ENCODE measurements at regions not wholly inside any gene's neighbourhood (a gene's known extent, or its start where the extent isn't known, plus 50 kb on each side); places are given as distances from the start of the nearest gene placed in this dataset.

GRCh38 chr5:56402266-56403220, 169.4 kb upstream of the ANKRD55 start:
- H3K4me3 ChIP-seq: no peak overlapping the region
- no TSS peak for BruUV-seq (replicated peaks)
- intact Hi-C loops (cut with micrococcal nuclease) (no loop called here), in situ Hi-C loops (cut with MboI) (no loop called here)
- no peak for ATAC-seq
- no peaks in the 10 kb centered on the region for H3K9me3 ChIP-seq (replicated peaks; ENCODE audit: control insufficient read depth, insufficient read depth, low read depth, low read length)
- H3K79me2 ChIP-seq (ENCODE audit: control insufficient read depth, insufficient read depth, low read length): no peaks in the 10 kb centered on the region
- H3K27ac ChIP-seq (ENCODE audit: extremely low read depth, low read depth, low read length): no peak overlapping the region
- no peaks in the 10 kb centered on the region for H4K20me1 ChIP-seq (replicated peaks; ENCODE audit: control insufficient read depth, insufficient read depth, low read length)
- no peak overlapping the region for H2AFZ ChIP-seq (ENCODE audit: low read depth, low read length)
- H3K4me1 ChIP-seq (replicated peaks in 1 of 2; ENCODE audit: control insufficient read depth in 2 of 2, insufficient read depth in 2 of 2, low read length in 2 of 2): peaks cover 0 to 13% of the 10 kb centered on the region in 2 experiments; a peak in 2 of 5 replicates
- H3K9me1 ChIP-seq (ENCODE audit: control insufficient read depth, insufficient read depth, low read length): no peaks in the 10 kb centered on the region
- no peak overlapping the region for H3K4me2 ChIP-seq (ENCODE audit: insufficient read depth, low read length)
- no peaks in the 10 kb centered on the region for H3K27me3 ChIP-seq (ENCODE audit: control insufficient read depth in 2 of 2, insufficient read depth in 2 of 2, low read length in 2 of 2)
- H3K36me3 ChIP-seq (ENCODE audit: control insufficient read depth, insufficient read depth, low read length): no peaks in the 10 kb centered on the region
- H3K9ac ChIP-seq (ENCODE audit: insufficient read depth in 1 of 2, low read depth in 2 of 2, low read length in 2 of 2): no peak overlapping the region
- POLR2A ChIA-PET: interaction anchor here (0.9 to 2.7 kb wide), 3 partner anchors 8 to 12 kb away, joined by 3 to 12 read pairs (median 4); no protein-coding TSS in a partner anchor
- CTCF ChIA-PET (ENCODE audit: low intra/inter-chr PET ratio): no interaction called here
- no peak for FAIRE-seq
- 25% methylated on average over 7 of the region's 7 CpGs for WGBS (ENCODE audit: insufficient coverage, low coverage, missing lambda C conversion rate)
- no peak for DNase-seq (ENCODE audit: extremely low read depth in 1 of 4, low spot score in 3 of 4)
- TF ChIP-seq ZNF717 (CRISPR knock-in tag; IDR thresholded peaks at IDR 0.05) (no peak), FOXJ3 (CRISPR knock-in tag; IDR thresholded peaks at IDR 0.05) (no peak), ARID3B (CRISPR knock-in tag; IDR thresholded peaks at IDR 0.05; ENCODE audit: borderline replicate concordance) (no peak), C11orf30 (IDR thresholded peaks at IDR 0.05; ENCODE audit: low read depth) (peak; percentile 95), TRIM25 (IDR thresholded peaks at IDR 0.05; ENCODE audit: borderline replicate concordance) (no peak), VEZF1 (CRISPR knock-in tag; IDR thresholded peaks at IDR 0.05) (0 out of 2 replicates have a peak, but pooled peaks have one; percentile 14), ZNF324 (CRISPR knock-in tag; IDR thresholded peaks at IDR 0.05) (no peak), ZNF445 (CRISPR knock-in tag; IDR thresholded peaks at IDR 0.05; ENCODE audit: low read depth) (no peak), ZNF395 (CRISPR knock-in tag; IDR thresholded peaks at IDR 0.05) (no peak), MAFF (IDR thresholded peaks at IDR 0.05; ENCODE audit: low read length) (peak; percentile 93), SMARCA4 (IDR thresholded peaks at IDR 0.05) (0 out of 2 replicates have a peak, but pooled peaks have one; percentile 22), GATAD2B (IDR thresholded peaks at IDR 0.05; ENCODE audit: borderline replicate concordance) (no peak)
- TF ChIP-seq, protein P1, sequence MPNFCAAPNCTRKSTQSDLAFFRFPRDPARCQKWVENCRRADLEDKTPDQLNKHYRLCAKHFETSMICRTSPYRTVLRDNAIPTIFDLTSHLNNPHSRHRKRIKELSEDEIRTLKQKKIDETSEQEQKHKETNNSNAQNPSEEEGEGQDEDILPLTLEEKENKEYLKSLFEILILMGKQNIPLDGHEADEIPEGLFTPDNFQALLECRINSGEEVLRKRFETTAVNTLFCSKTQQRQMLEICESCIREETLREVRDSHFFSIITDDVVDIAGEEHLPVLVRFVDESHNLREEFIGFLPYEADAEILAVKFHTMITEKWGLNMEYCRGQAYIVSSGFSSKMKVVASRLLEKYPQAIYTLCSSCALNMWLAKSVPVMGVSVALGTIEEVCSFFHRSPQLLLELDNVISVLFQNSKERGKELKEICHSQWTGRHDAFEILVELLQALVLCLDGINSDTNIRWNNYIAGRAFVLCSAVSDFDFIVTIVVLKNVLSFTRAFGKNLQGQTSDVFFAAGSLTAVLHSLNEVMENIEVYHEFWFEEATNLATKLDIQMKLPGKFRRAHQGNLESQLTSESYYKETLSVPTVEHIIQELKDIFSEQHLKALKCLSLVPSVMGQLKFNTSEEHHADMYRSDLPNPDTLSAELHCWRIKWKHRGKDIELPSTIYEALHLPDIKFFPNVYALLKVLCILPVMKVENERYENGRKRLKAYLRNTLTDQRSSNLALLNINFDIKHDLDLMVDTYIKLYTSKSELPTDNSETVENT (CRISPR knock-in tag; IDR thresholded peaks at IDR 0.05): no peak

Data from K562 (cell line).